Astrocyte (in vitro differentiated cells and primary cell): ENCODE measurements at regions not wholly inside any gene's neighbourhood (a gene's known extent, or its start where the extent isn't known, plus 50 kb on each side); places are given as distances from the start of the nearest gene placed in this dataset.

Experiments
- EZH2 ChIP-seq: IDR thresholded peaks from 2 replicates; pipeline ENCODE4 v1.6.1; 2012; ENCODE audit warnings: mild to moderate bottlenecking, low read length, inconsistent platforms; ENCODE audit not compliant: insufficient read depth
- TF ChIP-seq, protein P1 (sequence below): IDR thresholded peaks from 2 replicates; pipeline ENCODE4 v1.5.1; 2011; ENCODE audit warnings: low read depth, mild to moderate bottlenecking, inconsistent platforms, low read length, moderate library complexity; ENCODE audit not compliant: insufficient read depth

DNA sequence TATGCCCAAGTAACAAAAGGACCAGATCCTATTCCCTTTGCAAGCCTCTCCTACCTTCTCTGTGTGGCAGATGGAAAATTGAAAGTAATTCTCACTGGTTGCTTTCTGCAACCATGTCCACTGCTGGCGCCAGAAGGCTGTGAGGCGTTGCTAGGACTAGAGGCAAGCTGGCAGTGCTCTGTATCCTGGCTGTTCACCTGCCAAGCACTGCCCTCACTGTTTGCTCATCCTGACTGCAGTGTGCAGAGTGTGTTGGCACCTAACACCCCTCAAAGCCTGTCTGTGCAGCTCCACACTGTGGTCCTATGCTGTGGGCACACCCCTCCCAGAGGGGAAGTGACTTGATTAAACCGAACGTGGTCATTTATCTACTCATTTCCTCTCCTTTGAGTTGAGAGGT is 840.7 kb downstream of the NLGN4Y start:
- TF ChIP-seq, protein P1, sequence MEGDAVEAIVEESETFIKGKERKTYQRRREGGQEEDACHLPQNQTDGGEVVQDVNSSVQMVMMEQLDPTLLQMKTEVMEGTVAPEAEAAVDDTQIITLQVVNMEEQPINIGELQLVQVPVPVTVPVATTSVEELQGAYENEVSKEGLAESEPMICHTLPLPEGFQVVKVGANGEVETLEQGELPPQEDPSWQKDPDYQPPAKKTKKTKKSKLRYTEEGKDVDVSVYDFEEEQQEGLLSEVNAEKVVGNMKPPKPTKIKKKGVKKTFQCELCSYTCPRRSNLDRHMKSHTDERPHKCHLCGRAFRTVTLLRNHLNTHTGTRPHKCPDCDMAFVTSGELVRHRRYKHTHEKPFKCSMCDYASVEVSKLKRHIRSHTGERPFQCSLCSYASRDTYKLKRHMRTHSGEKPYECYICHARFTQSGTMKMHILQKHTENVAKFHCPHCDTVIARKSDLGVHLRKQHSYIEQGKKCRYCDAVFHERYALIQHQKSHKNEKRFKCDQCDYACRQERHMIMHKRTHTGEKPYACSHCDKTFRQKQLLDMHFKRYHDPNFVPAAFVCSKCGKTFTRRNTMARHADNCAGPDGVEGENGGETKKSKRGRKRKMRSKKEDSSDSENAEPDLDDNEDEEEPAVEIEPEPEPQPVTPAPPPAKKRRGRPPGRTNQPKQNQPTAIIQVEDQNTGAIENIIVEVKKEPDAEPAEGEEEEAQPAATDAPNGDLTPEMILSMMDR, result no peak
- TF ChIP-seq EZH2, result no peak
